Mesodermal cell (in vitro differentiated cells): ENCODE measurements at regions not wholly inside any gene's neighbourhood (a gene's known extent, or its start where the extent isn't known, plus 50 kb on each side); places are given as distances from the start of the nearest gene placed in this dataset.

Source experiments
- H3K27ac ChIP-seq: 2 replicates; pipeline ENCODE4 v1.7.0; 2013; ENCODE audit warnings: mild to moderate bottlenecking, low read depth, low read length, moderate library complexity; ENCODE audit not compliant: severe bottlenecking
- H3K36me3 ChIP-seq: 2 replicates; pipeline ENCODE4 v1.7.1; 2013; ENCODE audit warnings: mild to moderate bottlenecking, low read length, moderate library complexity; ENCODE audit not compliant: control insufficient read depth, insufficient read depth
- H3K4me1 ChIP-seq: one replicate; pipeline ENCODE4 v1.7.1; 2013; ENCODE audit warnings: mild to moderate bottlenecking, low read length; ENCODE audit not compliant: insufficient read depth, control insufficient read depth, poor library complexity, severe bottlenecking
- H3K4me3 ChIP-seq: 2 replicates; pipeline ENCODE4 v1.7.0; 2013; ENCODE audit warnings: low read length, control low read depth, mild to moderate bottlenecking; ENCODE audit not compliant: insufficient read depth, poor library complexity, severe bottlenecking; ENCODE audit errors: extremely low read depth
- H3K9me3 ChIP-seq: 2 replicates; pipeline ENCODE4 v1.7.1; 2013; ENCODE audit warnings: mild to moderate bottlenecking, low read length, moderate library complexity; ENCODE audit not compliant: control insufficient read depth
- WGBS, 2 experiments: methylation state at CpG; one replicate each; pipeline ENCODE4 v1.1.5; 2013; ENCODE audit warnings: missing lambda C conversion rate in 2 of 2; ENCODE audit not compliant: insufficient coverage in 2 of 2; 5-methylcytosine and 5-hydroxymethylcytosine counted together

DNA sequence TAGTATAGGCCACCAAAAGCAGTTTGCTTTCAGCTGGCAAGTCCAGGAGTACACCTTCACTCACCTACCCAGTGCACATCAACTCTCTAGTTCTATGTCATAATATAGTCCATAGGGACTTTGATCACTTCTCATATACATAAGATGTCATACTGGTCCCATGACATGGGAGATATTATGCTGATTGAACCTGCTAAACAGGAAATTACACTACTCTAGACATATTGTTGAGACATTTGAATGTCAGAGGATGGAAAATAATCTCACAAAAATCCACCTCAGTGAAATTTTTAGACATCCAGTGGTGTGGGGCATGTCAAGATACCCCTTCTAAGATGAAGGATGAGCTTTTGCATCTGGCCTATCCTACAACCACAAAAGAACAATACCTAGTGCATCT, 322.5 kb downstream of the EN1 start:
- no peak overlapping the region for H3K27ac ChIP-seq
- H3K4me3 ChIP-seq: no peak overlapping the region
- H3K4me1 ChIP-seq: peaks cover 1% of the 10 kb centered on the region
- H3K9me3 ChIP-seq: peaks cover 16% of the 10 kb centered on the region
- no peaks in the 10 kb centered on the region for H3K36me3 ChIP-seq

DNA sequence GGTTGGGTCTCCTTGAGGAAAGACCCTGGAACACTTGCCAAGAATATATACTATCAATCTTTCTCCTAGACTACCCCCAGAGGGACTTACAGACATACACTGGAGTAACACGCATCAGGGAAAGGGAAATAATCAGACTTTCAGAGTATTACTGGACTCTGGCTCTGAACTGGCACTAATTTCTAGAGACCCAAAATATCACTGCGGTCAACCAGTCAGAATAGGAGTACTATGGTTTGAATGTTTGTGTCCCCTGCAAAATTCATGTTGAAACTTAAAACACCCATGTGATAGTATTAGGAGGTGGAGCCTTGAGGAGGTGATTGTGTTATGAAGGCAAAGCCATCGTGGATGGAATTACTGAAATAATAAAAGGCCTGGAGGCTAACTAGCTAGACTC, 323.7 kb downstream of the EN1 start:
- Histone ChIP-seq H3K27ac (no peak overlapping the region), H3K9me3 (peaks cover 16% of the 10 kb centered on the region), H3K36me3 (no peaks in the 10 kb centered on the region), H3K4me1 (no peaks in the 10 kb centered on the region), H3K4me3 (no peak overlapping the region)
- WGBS, 2 experiments: 85 to 100% methylated on average over 1 to 2 of the region's 3 CpGs

DNA sequence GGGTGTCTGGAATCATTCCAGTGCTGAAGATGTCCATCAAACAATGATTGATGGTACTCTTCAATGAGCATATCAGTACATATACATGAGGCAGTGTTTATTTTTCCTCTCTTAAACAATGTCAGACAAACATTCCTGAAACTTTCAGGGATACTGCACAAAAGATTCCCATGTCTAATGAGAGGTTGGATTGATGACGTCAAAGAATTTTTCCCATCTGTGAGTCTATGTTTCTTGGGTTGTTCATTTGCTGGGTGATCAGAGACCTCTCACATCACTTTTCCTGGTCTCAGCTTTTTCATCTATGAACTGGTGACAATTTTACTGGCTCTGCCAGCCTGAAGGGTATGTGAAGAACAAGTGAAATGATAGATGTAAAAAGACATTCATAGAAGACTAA, 325.5 kb downstream of the EN1 start:
- peaks cover 16% of the 10 kb centered on the region for H3K9me3 ChIP-seq
- no peaks in the 10 kb centered on the region for H3K36me3 ChIP-seq
- H3K27ac ChIP-seq: no peak overlapping the region
- WGBS, 2 experiments: no CpG with 5 or more reads among the region's 1 CpG
- H3K4me3 ChIP-seq: no peak overlapping the region
- no peaks in the 10 kb centered on the region for H3K4me1 ChIP-seq

DNA sequence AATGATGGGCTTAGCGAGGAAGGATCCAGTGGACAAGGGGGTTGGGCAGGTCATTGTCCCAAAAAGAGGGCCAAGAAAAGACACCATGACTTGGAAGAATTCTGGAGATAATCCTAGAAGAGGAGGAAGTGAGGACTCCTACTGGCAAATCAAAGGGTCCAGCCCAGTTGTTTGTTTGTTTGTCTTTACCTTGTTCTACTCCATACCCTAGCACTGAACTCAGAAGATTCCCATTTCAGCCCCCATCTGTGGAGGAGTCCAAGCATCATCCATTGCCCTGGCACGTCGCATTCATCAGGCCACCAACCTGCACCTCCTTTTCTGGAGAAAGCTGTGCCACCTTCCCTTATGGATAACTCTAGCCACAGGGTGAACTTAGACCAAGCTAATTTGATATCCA, 326.2 kb downstream of the EN1 start:
- Histone ChIP-seq H3K4me3 (no peak overlapping the region), H3K27ac (no peak overlapping the region), H3K36me3 (no peaks in the 10 kb centered on the region), H3K4me1 (no peaks in the 10 kb centered on the region), H3K9me3 (peaks cover 16% of the 10 kb centered on the region)
- WGBS, 2 experiments: 79 to 88% methylated on average over 3 of the region's 3 CpGs

DNA sequence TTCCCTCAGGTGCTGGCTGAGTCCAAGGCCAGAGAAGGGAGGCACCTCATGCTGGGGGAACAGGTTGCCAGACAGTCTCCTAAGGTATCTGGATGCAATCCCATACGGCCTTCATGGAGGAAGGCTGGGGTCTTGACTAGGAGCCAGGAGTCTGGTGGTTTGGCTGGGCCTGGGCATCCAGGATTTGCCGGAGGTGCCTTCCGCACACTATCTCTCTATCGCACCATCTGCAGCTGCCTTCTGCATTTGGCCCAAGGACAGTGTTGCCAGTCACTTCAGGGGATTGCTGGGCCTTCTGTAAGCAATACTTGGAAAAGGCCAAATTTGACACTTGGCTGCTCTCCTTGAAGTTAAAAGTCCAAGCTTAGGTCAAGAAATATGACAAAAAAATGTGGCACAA, 327.2 kb downstream of the EN1 start:
- H3K4me1 ChIP-seq: no peaks in the 10 kb centered on the region
- no peak overlapping the region for H3K27ac ChIP-seq
- no peaks in the 10 kb centered on the region for H3K36me3 ChIP-seq
- WGBS, 2 experiments: 90 to 100% methylated on average over 1 to 3 of the region's 4 CpGs
- H3K4me3 ChIP-seq: no peak overlapping the region
- H3K9me3 ChIP-seq: peaks cover 16% of the 10 kb centered on the region

DNA sequence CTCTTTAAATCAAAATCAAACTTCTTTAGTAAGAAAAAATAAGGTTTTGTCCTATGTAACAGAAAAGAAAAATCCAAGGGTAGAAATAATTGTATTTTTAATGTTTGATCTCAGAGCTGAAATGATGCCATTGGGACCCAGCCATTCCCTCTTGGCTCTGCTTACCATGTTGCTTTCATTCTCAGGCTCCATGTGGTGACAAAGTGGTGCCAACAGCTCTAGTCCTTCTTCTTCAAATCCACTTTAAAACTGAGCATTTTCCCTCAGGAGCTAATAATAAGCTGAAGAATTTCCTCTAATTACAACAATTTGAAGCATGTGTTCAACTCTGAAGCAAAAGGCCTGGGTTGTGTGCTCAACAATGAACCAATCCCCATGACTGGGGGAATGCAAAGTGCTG, 327.9 kb downstream of the EN1 start:
- Histone ChIP-seq H3K4me1 (no peaks in the 10 kb centered on the region), H3K4me3 (no peak overlapping the region), H3K9me3 (peaks cover 16% of the 10 kb centered on the region), H3K27ac (no peak overlapping the region), H3K36me3 (no peaks in the 10 kb centered on the region)

DNA sequence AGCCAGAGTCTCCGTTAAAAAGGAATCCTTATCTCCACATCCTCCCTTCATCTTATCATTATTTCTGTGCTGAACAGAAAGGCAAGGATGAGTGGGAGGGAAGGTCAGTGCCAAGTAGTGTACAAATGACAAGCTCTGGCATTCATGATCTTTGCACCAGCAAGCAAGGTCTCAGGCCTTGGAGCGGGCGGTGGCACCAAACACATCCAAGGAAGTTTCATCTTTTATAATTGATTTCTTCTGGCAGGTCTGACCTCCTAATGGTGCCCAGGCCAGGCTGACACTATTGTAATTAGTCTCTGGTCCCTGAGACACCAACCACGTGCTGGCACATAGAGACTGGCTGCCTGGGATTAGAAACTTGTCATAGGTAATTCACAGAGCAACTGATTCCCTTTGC, 336.6 kb downstream of the EN1 start:
- no peak overlapping the region for H3K27ac ChIP-seq
- H3K4me3 ChIP-seq: no peak overlapping the region
- no peaks in the 10 kb centered on the region for H3K9me3 ChIP-seq
- H3K36me3 ChIP-seq: no peaks in the 10 kb centered on the region
- 80 to 95% methylated on average over 1 to 2 of the region's 4 CpGs for WGBS, 2 experiments
- no peaks in the 10 kb centered on the region for H3K4me1 ChIP-seq

DNA sequence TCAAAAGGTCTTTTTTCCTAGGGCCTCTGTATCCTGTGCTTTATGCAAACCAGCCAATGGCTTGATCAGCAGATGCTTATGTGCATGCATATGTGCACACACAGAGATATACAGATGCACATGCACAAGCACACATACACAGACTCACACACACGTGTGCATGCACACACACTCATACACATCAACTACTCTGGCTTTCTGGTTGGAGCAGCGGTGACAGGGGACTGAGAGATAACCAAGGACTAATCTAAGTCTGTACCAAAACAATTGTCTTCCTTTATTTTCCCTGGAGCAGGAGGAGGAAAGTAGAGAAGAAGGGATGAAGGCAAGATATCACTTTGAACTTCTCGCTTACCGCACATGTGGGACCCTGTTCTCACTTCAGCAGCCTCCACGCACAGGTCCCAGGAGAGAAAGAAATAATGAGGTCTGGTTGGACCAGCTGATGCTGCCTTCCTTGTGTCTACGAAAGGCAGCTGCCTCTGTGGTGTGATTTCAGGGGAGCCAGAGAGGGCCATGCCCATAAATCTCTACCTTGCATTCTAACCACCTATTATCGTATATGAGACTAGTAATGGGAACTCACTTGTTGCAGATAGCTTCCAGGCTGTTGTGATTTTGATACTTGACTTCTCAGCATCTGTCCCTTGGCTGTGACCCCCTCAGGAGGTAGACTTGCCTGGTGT, 338.0 kb downstream of the EN1 start:
- Histone ChIP-seq H3K9me3 (no peaks in the 10 kb centered on the region), H3K4me1 (no peaks in the 10 kb centered on the region), H3K36me3 (no peaks in the 10 kb centered on the region), H3K27ac (no peak overlapping the region), H3K4me3 (no peak overlapping the region)
- 91 to 94% methylated on average over 3 to 5 of the region's 7 CpGs for WGBS, 2 experiments

DNA sequence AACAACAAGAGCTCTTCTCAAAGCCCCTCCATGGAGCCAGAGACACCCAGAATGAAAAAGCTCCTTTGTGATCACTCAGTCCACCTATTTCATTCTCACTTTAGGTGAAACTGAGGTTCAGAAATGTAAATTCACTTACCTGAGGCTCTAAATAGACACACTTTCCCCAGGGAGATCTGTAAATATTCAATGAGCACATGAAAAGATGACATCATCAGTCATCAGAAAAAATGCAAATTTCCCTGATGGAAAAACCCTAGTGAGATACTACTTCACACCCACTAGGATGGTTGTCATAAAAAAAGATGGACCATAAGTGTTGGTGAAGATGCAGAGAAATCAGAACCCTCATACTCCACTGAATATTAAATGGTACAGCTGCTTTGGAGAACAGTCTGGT, 339.2 kb downstream of the EN1 start:
- Histone ChIP-seq H3K27ac (no peak overlapping the region), H3K4me1 (no peaks in the 10 kb centered on the region), H3K4me3 (no peak overlapping the region), H3K36me3 (no peaks in the 10 kb centered on the region), H3K9me3 (no peaks in the 10 kb centered on the region)

DNA sequence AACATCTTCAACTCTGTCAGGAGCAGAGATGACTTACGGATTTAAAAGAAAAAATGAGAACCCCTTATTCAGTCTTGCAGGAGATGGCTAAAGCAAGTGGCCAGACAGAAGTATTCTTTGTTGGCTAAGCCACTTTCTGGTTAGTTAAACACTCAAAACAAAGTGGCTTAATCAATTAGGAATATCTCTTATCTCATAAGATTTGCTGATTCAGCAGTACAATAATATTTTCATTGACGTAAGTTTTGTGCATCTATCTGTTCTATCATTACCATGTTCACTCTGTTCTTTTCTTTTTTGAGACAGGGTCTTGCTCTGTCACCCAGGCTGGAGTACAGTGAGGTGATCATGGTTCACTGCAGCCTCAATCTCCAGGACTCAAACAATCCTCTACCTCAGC, 342.0 kb downstream of the EN1 start:
- no peaks in the 10 kb centered on the region for H3K4me1 ChIP-seq
- no peaks in the 10 kb centered on the region for H3K36me3 ChIP-seq
- 86 to 100% methylated on average over 1 to 2 of the region's 2 CpGs for WGBS, 2 experiments
- no peak overlapping the region for H3K27ac ChIP-seq
- H3K4me3 ChIP-seq: no peak overlapping the region
- no peaks in the 10 kb centered on the region for H3K9me3 ChIP-seq

DNA sequence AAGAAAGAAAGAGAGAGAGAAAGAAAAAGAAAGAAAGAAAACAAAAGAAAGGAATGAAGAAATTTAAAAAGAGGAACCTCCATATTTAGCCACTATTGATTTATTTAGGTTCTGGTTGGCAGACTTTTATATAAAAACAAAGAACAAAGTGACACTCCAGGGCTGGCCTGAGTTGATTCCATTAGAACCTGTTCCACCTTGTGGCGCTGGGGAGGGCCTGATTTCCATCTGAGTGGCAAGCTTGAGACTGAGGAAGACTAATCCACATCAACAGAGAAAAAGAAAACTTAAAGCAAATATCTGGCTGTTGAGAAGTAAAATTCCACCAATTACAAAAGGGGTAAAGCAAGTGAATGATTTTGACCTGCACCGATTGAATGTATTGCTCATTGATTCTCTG, 345.3 kb downstream of the EN1 start:
- H3K27ac ChIP-seq: no peak overlapping the region
- H3K36me3 ChIP-seq: no peaks in the 10 kb centered on the region
- H3K9me3 ChIP-seq: no peaks in the 10 kb centered on the region
- 85 to 86% methylated on average over 1 to 2 of the region's 2 CpGs for WGBS, 2 experiments
- no peaks in the 10 kb centered on the region for H3K4me1 ChIP-seq
- H3K4me3 ChIP-seq: no peak overlapping the region

DNA sequence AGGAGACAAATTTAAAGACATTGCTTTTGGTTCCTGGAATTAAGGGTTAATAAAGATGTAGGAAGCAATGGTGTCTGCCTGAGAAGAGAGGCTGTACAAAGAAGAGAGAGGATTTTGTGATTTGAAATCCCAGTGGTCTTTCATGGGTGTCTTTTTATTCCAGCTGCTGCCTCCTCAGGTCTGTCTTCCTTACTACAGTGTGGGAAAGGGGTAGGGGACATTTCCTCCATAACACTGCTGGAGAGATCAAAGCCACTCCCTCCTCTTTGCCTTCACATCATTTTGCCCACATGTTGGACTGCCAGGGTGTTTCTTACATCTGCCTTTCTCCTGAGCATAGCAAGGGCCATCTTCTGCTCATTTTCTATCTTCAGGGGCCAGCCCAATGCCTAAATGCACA, 348.5 kb downstream of the EN1 start:
- Histone ChIP-seq H3K4me3 (no peak overlapping the region), H3K9me3 (no peaks in the 10 kb centered on the region), H3K27ac (no peak overlapping the region), H3K4me1 (no peaks in the 10 kb centered on the region), H3K36me3 (no peaks in the 10 kb centered on the region)
